Hematopoietic multipotent progenitor cell (in vitro differentiated cells): ENCODE measurements at regions not wholly inside any gene's neighbourhood (a gene's known extent, or its start where the extent isn't known, plus 50 kb on each side); places are given as distances from the start of the nearest gene placed in this dataset.

Experiments used
- DNase-seq, 3 donors: peaks; one replicate each; pipeline ENCODE4 v3.0.0-alpha.2; 2011 to 2015; ENCODE audit warnings: low read depth in 2 of 3, low spot score in 2 of 3

GRCh38 chr2:156695020-156695419, 258.8 kb downstream of the GPD2 start:
- no peak for DNase-seq

DNA sequence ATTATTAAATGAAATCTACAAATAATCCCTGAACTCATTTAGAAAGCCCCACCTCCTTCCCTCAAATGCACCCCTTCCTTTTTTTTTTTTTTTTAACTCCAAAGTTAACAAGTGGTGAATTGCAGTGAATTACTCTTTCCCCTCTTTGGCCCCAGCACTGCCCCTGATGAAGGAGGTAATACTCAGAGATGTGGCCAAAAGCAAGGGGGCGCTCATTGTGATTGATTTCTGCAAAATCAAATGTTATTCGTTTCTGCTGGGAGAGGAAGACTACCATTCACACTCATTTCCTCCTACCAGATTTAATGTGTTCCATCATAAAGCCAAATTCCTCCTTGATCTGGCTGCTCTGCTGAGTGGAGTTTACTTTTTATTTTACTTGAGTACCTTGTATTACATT, 259.4 kb downstream of the GPD2 start:
- no peak for DNase-seq

DNA sequence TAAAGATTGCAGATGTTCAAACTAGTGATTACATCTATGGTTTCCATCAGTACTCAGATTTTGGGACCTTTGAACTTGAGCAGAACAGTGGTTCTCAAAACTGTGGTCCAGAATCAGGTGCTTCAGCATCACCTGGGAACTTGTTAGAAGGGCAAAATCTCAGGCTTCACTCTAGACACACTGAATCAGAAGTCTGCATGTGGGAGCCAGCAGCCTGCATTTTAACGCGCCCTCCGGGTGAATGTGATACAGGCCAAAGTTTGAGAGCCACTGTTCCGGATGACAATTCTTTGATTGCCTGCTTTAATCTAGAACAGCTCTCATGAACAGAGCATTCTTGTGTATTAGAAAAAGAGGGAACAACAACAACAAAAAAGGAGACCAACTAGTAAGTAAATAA, 261.7 kb downstream of the GPD2 start:
- DNase-seq: no peak

DNA sequence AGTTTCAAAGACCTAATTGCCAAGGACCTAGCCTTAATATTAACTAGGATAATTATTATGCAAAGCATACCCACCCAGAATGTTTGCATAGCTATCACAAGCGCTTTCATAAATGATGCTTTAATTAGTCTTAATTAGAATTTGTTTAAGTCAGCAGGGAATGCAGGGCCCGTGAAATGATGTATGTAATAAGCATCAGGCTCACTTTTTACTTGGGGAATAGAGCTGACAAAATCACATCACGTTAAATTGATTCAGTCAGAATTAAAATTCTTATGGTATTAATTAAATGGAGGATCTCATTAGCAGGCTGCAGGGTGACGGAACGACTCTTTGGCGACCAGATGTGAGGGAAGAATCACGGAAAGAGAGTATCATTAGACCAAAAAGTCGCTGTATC, 264.5 kb downstream of the GPD2 start:
- DNase-seq: no peak

GRCh38 chr2:156702541-156702940, 266.4 kb downstream of the GPD2 start:
- no peak for DNase-seq

DNA sequence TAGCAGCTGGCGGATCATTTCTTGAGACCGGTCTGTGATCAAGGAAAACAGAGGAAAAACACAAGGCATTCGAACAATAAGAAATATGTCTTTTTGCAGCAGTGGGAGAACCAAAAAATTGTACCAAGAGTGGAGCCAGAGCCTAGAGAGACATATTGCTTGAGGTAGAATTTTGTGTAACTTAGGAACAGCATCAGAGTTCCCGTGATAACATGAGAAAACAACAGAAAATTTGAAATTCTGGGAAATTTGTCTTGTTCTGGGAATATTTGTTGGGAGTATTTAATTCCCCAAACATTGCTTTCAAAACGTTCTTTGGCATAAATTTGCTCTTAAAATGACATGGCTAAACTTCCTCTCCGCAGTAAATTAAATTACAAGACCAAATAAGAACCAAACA, 267.5 kb downstream of the GPD2 start:
- DNase-seq: no peak

- no peak for DNase-seq
These were observed 268.0 kb downstream of the GPD2 start for GRCh38 chr2:156704132-156704531.

GRCh38 chr2:156704617-156705016, 268.4 kb downstream of the GPD2 start:
- no peak for DNase-seq

- DNase-seq: no peak
These were observed 270.4 kb downstream of the GPD2 start for GRCh38 chr2:156706576-156706975.

DNA sequence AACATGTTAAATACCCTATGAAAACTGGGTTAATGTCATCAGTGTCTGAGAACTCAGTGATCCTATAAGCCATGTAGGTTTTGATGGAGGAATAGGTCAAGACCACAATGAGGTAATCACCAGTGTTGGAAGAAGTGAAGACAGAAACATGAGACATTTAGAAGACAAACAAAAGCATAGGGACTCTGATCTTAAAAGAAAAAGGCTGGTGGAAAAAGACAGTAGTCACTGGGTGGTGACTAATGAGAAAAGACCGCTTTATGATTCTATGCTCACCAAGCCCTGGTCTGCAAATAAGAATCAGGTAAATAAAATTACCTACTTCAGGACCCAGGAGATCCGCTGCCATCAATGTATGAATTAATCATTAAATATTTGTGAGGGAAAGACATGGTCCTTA, 271.9 kb downstream of the GPD2 start:
- DNase-seq: no peak

DNA sequence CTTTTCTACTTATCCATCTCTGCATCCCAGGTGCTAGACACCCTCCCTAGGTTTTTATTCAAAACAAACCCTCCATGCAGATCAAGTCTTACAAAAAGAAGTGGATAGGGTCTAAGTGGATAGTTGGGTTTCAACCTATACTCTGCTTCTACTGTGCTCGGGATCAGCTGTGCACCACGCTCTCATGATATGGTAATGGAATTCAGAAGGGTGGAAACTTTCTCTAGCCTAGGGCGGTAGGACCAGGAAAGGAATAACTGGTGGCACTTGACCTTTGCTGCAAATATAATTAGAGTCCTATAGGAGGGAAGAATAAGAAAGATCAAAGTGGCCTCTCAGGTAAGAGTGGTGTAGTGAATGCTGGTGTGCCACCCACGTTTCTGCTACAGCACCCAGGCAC, 272.9 kb downstream of the GPD2 start:
- DNase-seq: no peak

GRCh38 chr2:156719036-156719435, 282.9 kb downstream of the GPD2 start:
- no peak for DNase-seq

GRCh38 chr2:156727867-156728266, 291.7 kb downstream of the GPD2 start:
- no peak for DNase-seq

DNA sequence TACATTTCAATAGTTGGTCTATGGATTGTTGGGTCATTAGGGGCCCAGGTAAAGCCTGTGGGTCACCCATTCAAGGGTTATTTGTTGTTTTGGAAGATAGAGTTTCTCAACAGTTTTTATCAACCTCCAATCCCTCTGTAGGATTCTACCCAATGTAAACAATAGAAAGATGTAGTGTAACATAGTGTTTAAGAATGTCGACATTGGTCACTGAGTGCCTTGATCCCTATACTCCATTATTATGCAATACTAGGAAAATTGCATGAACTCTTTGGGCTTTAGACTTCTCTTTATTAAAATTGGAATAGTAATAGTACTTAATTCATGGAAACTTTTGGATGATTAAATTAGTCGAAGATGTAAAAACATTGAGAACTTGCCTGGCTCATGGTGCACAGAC, 292.1 kb downstream of the GPD2 start:
- no peak for DNase-seq

DNA sequence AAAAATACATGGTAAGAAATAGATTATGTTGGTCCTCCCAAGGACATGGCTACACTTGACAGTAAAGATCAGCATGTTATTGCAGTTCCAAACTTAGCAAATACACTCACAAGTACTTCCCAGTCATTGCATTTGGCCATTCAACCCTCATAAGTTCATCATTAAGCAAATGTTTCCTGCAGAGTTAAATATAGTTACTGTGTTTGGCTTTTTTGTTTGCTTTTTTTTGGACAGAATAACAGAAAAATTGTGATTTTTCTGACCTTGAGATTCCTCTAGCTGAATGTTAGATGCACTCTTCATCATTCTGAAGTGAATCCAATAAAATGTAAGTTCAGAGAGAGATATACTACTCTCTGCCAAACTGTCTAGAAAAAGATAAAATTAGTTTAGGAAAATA, 295.3 kb downstream of the GPD2 start:
- no peak for DNase-seq

- no peak for DNase-seq
These were observed 300.8 kb downstream of the GPD2 start for GRCh38 chr2:156736950-156737349.

- DNase-seq: no peak
These were observed 303.1 kb downstream of the GPD2 start for GRCh38 chr2:156739301-156739700.

- no peak for DNase-seq
These were observed 309.4 kb downstream of the GPD2 start for GRCh38 chr2:156745619-156746018.

GRCh38 chr2:156748221-156748620, 312.0 kb downstream of the GPD2 start:
- DNase-seq: no peak

- no peak for DNase-seq
These were observed 315.9 kb downstream of the GPD2 start for GRCh38 chr2:156752042-156752441.

- DNase-seq: no peak
These were observed 317.6 kb downstream of the GPD2 start for GRCh38 chr2:156753766-156754165.

- DNase-seq: no peak
These were observed 320.3 kb downstream of the GPD2 start for GRCh38 chr2:156756516-156756915.

GRCh38 chr2:156763174-156763573, 327.0 kb downstream of the GPD2 start:
- DNase-seq: no peak

- DNase-seq: no peak
These were observed 328.9 kb downstream of the GPD2 start for GRCh38 chr2:156765043-156765442.
